ENCODE measurements at regions not wholly inside any gene's neighbourhood (a gene's known extent, or its start where the extent isn't known, plus 50 kb on each side); places are given as distances from the start of the nearest gene placed in this dataset.

DNA sequence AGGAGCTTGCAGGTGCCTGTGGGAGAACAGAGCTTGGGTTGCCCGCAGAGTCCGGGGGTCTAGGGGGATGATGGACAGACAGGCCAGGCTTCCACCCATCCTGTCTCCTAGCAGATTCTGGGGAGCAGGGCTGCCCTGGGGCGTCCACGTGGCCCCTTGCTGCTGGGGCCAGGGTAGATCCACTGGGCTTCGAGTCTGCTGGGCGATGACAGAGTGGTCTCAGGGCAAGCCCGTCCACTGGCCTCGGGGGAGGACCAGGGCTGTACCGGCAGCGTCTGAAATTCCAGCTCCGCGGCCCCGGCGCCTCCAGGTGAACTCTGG is 124.2 kb upstream of the IRX4 start:
- ATAC-seq (no peak), DNase-seq (no peak)
- WGBS, 3 donors, result 84 to 90% (median 89%) methylated on average over 14 of the region's 14 CpGs
- H3K27ac ChIP-seq, result no peak overlapping the region
- no peaks in the 10 kb centered on the region for H3K4me1 ChIP-seq
- H3K4me3 ChIP-seq, result no peak overlapping the region
- no peaks in the 10 kb centered on the region for H3K36me3 ChIP-seq (ENCODE audit: insufficient read depth in 1 of 2, low read depth in 1 of 2)
- TF ChIP-seq, protein P1, sequence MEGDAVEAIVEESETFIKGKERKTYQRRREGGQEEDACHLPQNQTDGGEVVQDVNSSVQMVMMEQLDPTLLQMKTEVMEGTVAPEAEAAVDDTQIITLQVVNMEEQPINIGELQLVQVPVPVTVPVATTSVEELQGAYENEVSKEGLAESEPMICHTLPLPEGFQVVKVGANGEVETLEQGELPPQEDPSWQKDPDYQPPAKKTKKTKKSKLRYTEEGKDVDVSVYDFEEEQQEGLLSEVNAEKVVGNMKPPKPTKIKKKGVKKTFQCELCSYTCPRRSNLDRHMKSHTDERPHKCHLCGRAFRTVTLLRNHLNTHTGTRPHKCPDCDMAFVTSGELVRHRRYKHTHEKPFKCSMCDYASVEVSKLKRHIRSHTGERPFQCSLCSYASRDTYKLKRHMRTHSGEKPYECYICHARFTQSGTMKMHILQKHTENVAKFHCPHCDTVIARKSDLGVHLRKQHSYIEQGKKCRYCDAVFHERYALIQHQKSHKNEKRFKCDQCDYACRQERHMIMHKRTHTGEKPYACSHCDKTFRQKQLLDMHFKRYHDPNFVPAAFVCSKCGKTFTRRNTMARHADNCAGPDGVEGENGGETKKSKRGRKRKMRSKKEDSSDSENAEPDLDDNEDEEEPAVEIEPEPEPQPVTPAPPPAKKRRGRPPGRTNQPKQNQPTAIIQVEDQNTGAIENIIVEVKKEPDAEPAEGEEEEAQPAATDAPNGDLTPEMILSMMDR (IDR thresholded peaks at IDR 0.05), result no peak
- intact Hi-C loops (cut with DNase I), result no loop called here
- no peaks in the 10 kb centered on the region for H3K9me3 ChIP-seq
- H3K27me3 ChIP-seq (ENCODE audit: insufficient read depth in 3 of 3, low read length in 2 of 3), result peaks cover 2 to 43% (median 3%) of the 10 kb centered on the region in 3 donors

DNA sequence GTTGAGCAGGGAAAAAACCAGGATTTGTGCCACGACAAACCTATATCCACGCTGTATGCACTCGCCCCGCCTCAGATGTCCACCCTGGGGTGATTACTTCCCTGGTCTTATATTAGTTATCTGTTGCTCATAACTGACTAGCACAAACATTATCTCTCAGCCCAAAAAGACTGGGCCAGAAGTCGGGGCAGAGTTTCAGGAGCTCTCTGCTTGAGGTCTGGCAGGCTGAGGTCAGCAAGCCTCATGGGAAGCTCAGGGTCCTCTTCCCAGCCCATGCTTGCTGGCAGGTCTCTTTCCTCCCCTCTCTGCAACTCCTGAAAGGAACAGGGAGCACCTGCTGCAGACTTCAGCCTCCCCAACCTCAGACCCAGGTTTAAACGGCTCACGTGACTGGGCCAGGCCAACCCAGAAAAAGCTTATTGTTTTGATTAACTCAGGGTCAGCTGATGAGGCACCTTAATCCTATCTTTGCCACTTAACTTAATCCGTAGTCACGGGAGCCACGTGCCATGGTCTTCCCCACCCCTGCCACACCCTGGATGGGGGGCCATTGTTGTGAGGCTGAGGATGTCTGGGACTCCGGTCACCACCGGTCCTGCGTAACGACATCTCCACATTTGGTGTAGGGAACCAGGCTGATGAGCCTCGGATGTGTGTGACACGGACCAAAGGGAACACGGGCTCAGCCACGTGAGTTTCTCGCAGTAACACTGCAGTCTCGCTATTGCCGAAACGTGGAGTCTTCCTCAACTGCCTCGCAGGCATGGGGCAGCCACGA is 123.7 kb upstream of the IRX4 start:
- Histone ChIP-seq H3K36me3 (ENCODE audit: insufficient read depth in 1 of 2, low read depth in 1 of 2) (no peaks in the 10 kb centered on the region), H3K9me3 (no peaks in the 10 kb centered on the region), H3K27ac (no peak overlapping the region), H3K4me1 (no peaks in the 10 kb centered on the region), H3K27me3 (ENCODE audit: insufficient read depth in 3 of 3, low read length in 2 of 3) (peaks cover 2 to 43% (median 3%) of the 10 kb centered on the region in 3 donors), H3K4me3 (no peak overlapping the region)
- TF ChIP-seq, protein P1 (IDR thresholded peaks at IDR 0.05), result no peak
- WGBS, 3 donors, result 77 to 82% (median 79%) methylated on average over 24 of the region's 24 CpGs
- DNase-seq, result no peak
- ATAC-seq, result no peak
- intact Hi-C loops (cut with DNase I), result no loop called here

DNA sequence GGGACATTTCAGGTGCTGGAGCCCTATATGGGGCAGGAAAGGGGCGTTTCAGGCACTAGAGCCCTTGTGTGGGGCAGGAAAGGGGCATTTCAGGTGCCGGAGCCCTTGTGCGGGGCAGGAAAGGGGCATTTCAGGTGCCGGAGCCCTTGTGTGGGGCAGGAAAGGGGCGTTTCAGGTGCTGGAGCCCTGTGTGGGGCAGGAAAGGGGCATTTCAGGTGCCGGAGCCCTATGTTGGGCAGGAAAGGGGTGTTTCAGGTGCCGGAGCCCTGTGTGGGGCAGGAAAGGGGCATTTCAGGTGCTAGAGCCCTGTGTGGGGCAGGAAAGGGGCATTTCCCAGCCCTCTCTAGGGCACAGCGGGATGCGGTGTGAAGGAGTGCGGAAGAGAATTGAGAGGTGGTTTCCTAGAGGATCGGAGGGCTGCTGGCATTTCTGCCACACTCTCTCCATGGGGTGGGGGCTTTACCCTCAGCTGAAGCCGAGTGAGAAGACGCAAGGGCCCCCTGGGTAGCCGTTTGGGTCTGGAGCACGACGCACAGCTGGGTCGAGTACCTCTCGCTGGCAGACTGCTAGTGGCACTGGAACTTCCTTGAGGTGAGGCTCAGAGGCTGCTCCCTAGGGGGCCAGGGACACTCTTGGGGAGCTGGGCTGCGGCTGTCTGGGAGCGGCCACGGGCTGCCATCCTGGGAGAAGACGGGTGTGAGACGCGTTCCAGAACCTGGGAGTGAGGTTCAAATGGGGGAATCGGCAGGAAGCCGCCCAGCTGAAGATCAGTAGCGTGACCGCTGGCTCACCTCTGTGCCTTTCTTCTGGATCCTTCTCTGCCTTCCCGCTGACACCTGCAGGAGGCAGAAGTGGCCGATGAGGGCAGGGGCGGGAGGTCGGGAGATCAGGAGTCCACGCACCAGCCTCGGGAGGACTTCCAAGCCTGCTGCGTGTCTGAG is 122.6 kb upstream of the IRX4 start:
- no peak for DNase-seq
- no peak overlapping the region for H3K27ac ChIP-seq
- no peaks in the 10 kb centered on the region for H3K4me1 ChIP-seq
- no peak for ATAC-seq
- intact Hi-C loops (cut with DNase I), result no loop called here
- H3K9me3 ChIP-seq, result no peaks in the 10 kb centered on the region
- peaks cover 2 to 43% (median 3%) of the 10 kb centered on the region in 3 donors for H3K27me3 ChIP-seq (ENCODE audit: insufficient read depth in 3 of 3, low read length in 2 of 3)
- TF ChIP-seq, protein P1 (IDR thresholded peaks at IDR 0.05), result no peak
- no peaks in the 10 kb centered on the region for H3K36me3 ChIP-seq (ENCODE audit: insufficient read depth in 1 of 2, low read depth in 1 of 2)
- WGBS, 3 donors, result 72 to 78% (median 77%) methylated on average over 34 to 35 of the region's 35 CpGs
- H3K4me3 ChIP-seq, result no peak overlapping the region

DNA sequence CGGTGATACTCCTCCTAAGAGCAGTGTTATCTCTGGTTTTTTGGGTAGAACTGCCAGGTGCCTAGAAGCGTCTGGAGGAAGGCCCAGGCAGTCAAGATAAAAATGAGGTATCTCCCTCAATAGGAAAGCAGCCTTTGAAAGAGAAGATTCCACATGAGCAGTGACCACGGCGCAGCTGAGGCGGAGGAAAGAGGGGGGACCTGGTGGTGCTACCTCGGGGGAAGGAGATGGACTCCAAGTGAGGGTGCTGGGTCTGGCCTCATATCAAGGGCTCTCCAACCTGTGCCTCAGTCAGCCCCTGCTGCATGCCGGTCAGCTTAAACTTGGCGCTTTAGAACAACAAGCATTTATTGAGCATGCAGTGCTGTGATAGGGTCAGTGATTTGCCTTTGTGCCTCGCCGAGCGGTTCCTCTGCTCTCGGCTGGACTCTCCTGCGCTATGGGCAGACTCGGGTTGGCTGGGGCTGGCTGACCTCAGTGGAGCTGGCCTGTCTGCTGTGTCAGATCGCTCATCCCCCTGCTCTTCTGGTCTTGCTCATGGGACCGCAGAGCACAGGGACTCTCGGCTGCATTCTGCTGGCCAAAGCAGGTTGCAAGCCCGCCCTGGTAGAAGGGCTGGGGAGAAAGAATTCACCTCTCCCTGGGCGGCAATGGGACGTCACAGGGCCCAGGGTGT is 121.1 kb upstream of the IRX4 start:
- 82 to 87% (median 86%) methylated on average over 20 of the region's 20 CpGs for WGBS, 3 donors
- TF ChIP-seq, protein P1 (IDR thresholded peaks at IDR 0.05), result no peak
- no peak overlapping the region for H3K27ac ChIP-seq
- intact Hi-C loops (cut with DNase I), result no loop called here
- DNase-seq (no peak), ATAC-seq (no peak)
- no peaks in the 10 kb centered on the region for H3K36me3 ChIP-seq (ENCODE audit: insufficient read depth in 1 of 2, low read depth in 1 of 2)
- no peaks in the 10 kb centered on the region for H3K9me3 ChIP-seq
- H3K4me1 ChIP-seq, result no peaks in the 10 kb centered on the region
- H3K27me3 ChIP-seq (ENCODE audit: insufficient read depth in 3 of 3, low read length in 2 of 3), result peaks cover 2 to 35% (median 3%) of the 10 kb centered on the region in 3 donors
- no peak overlapping the region for H3K4me3 ChIP-seq
